ENCODE measurements at regions not wholly inside any gene's neighbourhood (a gene's known extent, or its start where the extent isn't known, plus 50 kb on each side); places are given as distances from the start of the nearest gene placed in this dataset.

DNA sequence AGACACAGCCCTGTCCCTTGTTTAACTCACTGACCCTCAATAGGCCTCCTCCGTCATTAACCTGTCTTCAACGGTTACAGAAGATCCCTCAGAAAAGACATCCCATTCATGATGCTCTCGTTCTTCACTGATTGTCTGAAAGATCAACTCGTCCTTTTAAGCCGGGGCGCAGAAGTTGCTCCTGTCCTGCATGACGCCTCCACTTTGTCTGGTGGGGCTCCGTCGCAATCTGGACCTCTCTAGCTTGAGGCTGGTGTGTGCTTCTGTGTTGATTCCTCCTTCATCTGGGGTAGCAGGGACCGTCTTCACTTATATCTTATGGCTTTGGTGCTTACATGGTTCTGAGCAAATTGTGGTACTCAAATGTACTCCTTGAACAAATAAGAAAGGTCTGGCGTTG is 766.0 kb upstream of the PCDH9 start (continued):
- no peak for TF ChIP-seq ZNF707 (CRISPR knock-in tag; conservative IDR thresholded peaks at IDR 0.05)
- TF ChIP-seq CREB1 (IDR thresholded peaks at IDR 0.05): no peak
- no peak for TF ChIP-seq CREB1 (CRISPR knock-in tag; IDR thresholded peaks at IDR 0.05)
- no peak for TF ChIP-seq KDM5B (IDR thresholded peaks at IDR 0.05; ENCODE audit: insufficient replicate concordance, low read depth, low read length)
- TF ChIP-seq TCFL5 (CRISPR knock-in tag; conservative IDR thresholded peaks at IDR 0.05): no peak
- TF ChIP-seq LEF1 (IDR thresholded peaks at IDR 0.05): no peak
- TF ChIP-seq POLR3G (IDR thresholded peaks at IDR 0.05; ENCODE audit: extremely low read depth, insufficient read length, insufficient replicate concordance): no peak
- no peak for TF ChIP-seq BMI1 (IDR thresholded peaks at IDR 0.05; ENCODE audit: low read length)

GRCh38 chr13:67990868-67991267 is 760.7 kb upstream of the PCDH9 start:
- Histone ChIP-seq H3K4me3 (no peak overlapping the region), H3K27ac (ENCODE audit: extremely low read depth, low read depth, low read length) (no peak overlapping the region), H4K20me1 (replicated peaks; ENCODE audit: control insufficient read depth, insufficient read depth, low read length) (no peaks in the 10 kb centered on the region), H3K79me2 (ENCODE audit: control insufficient read depth, insufficient read depth, low read length) (no peaks in the 10 kb centered on the region), H3K9ac (ENCODE audit: insufficient read depth in 1 of 2, low read depth in 2 of 2, low read length in 2 of 2) (no peak overlapping the region), H3K27me3 (ENCODE audit: control insufficient read depth in 2 of 2, insufficient read depth in 2 of 2, low read length in 2 of 2) (no peaks in the 10 kb centered on the region), H3K36me3 (ENCODE audit: control insufficient read depth, insufficient read depth, low read length) (no peaks in the 10 kb centered on the region), H2AFZ (ENCODE audit: low read depth, low read length) (no peak overlapping the region), H3K4me2 (ENCODE audit: insufficient read depth, low read length) (no peak overlapping the region), H3K9me1 (ENCODE audit: control insufficient read depth, insufficient read depth, low read length) (no peaks in the 10 kb centered on the region), H3K9me3 (replicated peaks; ENCODE audit: control insufficient read depth, insufficient read depth, low read depth, low read length) (no peaks in the 10 kb centered on the region), H3K4me1 (replicated peaks in 1 of 2; ENCODE audit: control insufficient read depth in 2 of 2, insufficient read depth in 2 of 2, low read length in 2 of 2) (no peaks in the 10 kb centered on the region)
- ATAC-seq: no peak
- no peak for DNase-seq (ENCODE audit: extremely low read depth in 1 of 4, low spot score in 3 of 4)
- WGBS (ENCODE audit: insufficient coverage, low coverage, missing lambda C conversion rate): 0% methylated on average over 4 of the region's 4 CpGs
- ChIA-PET POLR2A (interaction anchor here (0.7 kb wide), 1 partner anchor 76 kb away, joined by 3 read pairs; no protein-coding TSS in a partner anchor), CTCF (ENCODE audit: low intra/inter-chr PET ratio) (no interaction called here)
- FAIRE-seq: no peak
- in situ Hi-C loops (cut with MboI) (no loop called here), intact Hi-C loops (cut with micrococcal nuclease) (no loop called here)
- no peak for TF ChIP-seq ZNF444 (CRISPR knock-in tag; IDR thresholded peaks at IDR 0.05)
- TF ChIP-seq RHOXF2B (CRISPR knock-in tag; conservative IDR thresholded peaks at IDR 0.05): no peak
- BruUV-seq (replicated peaks): no TSS peak

All from K562 (cell line).